HG03432 (cell line): ENCODE measurements at regions not wholly inside any gene's neighbourhood (a gene's known extent, or its start where the extent isn't known, plus 50 kb on each side); places are given as distances from the start of the nearest gene placed in this dataset.
"Not testable (repeated sequence)": the region's sequence is repeated elsewhere in the genome, so short reads cannot be mapped to it uniquely, and the experiment has no call there.

ENCODE experiments used
- ATAC-seq: cut with Tn5 transposase; IDR thresholded peaks from one replicate; pipeline ENCODE4 v1.9.1; 2021; ENCODE audit warnings: mild to moderate bottlenecking, moderate library complexity; ENCODE audit not compliant: unreplicated experiment

DNA sequence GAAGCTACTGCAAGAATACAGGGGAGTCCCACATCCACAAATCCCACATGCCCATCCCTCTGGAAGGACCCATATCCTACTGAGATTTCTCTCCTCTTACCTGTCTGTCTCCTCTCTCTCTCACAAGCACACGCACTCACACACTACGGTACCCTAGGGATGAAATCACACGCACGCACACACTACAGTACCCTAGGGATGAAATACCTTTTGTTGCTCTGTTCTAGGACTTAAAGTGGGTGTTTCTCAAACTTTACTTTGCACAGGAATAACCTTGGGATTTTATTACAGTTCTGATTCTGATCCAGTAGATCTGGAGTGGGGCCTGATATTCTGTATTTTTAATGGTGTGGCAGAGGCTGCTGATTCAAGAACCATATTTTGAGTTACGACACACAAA lies 622.2 kb upstream of the ZNF385D start:
- no peak for ATAC-seq

DNA sequence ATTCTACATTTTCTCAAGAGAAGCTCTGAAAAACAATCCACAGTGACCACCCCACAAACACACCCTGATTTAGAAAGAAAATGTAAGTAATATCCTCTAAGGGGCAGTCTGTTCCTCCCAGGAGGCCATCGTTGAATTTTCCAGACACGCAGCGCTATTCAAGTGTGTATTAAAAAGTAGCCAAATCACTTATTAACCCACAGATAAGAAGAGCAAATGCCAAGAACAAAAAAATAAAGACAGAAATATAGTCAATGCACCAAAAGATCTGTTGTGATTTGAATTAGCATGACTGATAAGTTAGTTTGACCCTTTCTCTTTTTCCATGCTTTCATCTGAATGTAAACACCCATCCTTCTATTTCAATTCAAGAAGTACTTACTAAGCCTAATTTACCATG lies 622.8 kb upstream of the ZNF385D start:
- no peak for ATAC-seq

DNA sequence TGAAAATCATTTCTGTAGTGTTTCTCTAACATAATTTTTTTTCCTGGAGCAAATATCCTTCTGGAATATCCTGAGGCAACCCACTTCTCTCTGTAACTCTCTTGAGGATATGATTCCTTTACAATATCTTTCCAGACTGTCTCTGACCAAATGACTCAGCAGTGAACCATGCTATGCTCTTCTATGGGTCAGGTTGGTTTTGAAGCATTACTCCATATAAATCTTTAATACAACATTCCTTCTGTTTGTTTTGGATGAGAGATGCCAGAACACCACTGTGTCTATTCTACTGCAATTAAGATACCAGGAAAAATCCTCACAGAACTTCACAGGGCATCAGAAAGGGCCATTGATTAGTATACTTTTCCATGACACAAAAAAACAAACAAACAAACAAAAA lies 626.4 kb upstream of the ZNF385D start:
- no peak for ATAC-seq

DNA sequence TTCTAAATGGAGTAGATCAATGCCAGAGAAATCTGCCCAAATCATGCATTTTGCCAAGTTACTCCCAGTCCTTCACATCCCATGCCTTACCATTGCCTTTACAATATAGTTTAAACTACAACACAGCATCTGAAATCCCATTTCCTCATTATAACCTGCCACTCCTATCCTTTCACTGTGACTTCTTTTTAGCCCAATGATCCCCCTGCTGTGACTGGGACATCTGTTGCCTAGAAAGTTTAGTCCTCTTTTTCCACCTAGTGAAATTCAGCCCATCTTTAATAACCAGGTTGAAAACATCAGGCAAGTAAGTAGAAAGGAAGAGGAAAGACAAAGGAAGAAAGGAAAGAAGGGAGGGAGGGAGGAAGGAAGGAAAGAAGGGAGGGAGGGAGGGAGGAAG lies 627.9 kb upstream of the ZNF385D start:
- ATAC-seq: no peak

DNA sequence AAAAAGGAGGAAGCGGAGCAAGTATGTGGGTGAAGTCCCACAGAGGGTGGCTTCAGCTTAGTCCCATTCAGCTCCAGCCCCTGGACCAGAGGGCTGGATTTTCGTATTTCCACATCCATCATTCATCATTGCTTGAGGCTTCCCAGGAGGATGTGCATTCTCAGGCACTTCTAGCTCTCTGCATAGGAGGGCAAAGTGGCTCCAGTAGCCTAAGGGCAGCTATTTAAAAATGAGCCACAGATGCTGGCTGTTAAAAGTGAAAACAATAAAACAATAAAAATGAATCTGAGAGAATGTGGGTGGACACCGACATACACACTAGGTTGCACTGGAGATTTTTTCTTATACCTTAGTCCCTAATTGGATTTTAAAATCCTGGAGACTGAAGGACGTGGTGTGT lies 629.2 kb upstream of the ZNF385D start:
- ATAC-seq: no peak

DNA sequence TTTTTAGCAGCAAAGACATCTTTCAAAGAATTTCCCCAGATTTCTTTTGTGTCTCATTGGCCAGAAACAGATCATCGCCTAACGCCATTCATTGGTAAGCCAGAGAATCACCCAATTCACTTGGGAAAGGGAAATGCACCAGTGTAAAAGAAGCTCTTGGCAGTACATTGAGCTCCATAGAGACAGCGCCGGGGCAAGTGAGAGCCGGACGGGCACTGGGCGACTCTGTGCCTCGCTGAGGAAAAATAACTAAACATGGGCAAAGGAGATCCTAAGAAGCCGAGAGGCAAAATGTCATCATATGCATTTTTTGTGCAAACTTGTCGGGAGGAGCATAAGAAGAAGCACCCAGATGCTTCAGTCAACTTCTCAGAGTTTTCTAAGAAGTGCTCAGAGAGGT lies 630.6 kb upstream of the ZNF385D start:
- not testable (repeated sequence) for ATAC-seq

DNA sequence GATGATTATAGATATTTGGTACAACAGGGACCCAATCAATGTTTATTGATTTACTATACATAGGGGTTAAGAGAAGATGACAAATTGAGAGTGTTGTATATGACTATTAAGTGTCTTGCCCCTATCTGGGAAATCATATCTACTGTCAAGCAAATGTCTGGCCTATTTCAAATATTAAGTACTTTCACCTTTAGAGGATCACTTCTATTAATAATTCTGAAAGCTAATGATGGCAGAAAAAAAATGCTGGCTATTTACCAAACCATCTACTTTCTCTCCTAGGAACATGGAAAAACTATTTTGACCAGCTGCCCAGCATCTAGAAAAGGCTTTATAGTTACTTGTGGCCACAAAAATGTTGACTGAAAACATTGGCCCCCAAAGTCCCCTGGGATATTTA lies 632.3 kb upstream of the ZNF385D start:
- no peak for ATAC-seq

DNA sequence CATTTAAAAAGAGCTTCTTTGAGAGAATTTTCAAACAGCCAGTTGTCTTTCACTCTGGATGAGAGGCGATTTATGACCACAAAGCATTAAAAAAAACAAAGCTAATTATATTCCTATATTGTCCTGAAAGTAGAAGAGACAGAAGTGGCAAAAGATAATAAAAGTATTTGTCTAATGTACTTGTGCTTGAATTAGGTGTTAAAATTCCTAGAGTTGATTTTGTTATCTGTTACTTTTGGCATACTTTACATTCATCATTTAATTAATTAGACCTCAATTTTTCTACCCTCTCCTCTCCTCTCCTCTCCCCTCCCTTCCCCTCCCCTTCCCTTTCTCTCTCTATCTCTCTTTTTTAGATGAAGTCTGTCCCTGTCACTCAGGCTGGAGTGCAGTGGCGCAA lies 635.1 kb upstream of the ZNF385D start:
- no peak for ATAC-seq

DNA sequence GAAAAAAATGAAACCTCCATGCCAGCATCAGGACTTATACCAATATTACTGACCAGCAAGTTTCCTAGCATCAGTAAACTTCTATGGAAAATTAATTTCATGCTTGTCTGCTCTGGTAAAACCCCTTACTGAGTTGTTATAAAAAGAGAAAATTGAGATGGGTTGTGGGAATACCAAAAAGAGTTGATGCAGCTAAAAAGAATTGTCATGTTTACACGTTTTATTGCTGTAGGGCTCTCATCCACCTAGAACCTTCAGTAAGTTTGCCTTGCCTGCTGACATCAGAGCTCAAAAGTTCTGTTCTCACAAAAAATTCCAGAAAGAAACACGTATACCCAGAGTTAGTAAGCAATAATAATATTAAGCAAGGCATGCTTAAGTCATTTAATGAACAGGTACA lies 641.3 kb upstream of the ZNF385D start:
- no peak for ATAC-seq

DNA sequence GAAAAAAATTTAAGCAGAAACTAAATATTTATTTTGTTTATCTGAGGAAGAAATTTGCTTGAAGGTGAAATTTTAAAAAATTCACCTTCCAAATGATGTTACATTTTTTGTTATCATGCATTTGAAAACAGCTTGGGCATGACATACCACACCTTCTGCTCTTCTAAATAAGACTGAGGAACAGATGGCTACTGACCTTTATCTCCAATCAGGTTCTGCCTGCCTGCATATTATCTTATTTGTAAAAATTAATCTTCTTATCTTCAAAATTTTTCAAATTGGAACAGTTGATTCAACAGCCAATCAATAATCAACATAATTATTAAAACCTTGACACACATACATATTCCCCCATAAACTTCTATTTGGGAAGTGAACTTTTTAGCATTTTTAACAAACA lies 641.8 kb upstream of the ZNF385D start:
- no peak for ATAC-seq

DNA sequence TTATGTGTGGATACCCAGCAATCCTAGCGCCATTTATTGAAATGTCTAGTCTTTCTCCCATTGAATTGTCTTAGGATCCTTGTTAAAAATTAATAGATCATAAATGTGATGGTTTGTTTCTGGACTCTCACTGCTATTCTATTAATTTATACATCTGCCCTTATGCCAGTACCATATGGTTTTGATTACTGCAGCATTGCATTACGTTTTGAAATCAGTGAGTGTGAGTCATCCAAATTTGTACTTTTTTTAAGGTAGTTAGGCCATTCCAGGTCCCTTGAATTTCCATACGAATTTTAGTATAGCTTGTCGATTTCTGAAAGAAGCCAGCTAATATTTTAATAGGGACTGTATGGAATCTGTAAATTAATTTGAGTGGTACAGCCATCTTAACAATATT lies 648.6 kb upstream of the ZNF385D start:
- no peak for ATAC-seq

DNA sequence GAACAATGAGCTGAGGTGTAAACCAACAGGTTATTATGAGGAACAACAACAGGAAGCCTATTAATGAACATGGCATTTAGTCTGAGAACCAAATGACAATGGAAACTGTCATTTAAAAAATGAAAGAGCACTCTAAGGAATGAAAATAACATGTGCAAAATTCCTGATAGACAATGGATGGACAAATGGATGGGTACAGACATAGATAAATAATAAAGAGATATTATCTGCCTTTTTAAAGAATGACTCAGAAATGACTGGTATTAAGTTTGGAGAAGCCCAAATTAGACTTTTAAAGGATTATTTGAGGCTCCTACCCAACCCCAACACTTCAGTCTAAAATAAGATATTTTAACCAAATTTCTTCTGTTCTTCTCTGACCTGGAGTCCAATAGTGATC lies 650.5 kb upstream of the ZNF385D start:
- ATAC-seq: no peak

DNA sequence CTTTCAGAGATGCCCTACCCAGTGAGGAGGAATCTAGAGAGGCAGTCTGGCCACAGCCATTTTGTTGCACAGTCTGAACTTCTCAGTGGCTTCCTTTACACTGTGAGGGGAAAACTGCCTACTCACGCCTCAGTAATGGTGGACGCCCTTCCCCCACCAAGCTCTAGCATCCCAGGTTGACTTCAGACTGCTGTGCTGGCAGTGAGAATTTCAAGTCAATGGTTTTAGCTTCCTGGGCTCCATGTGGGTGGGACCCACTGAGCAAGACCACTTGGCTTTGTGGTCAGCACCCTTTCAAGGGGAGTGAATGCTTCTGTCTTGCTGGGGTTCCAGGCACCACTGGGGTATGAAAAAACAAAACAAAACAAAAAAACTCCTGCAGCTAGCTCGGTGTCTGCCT lies 663.2 kb upstream of the ZNF385D start:
- ATAC-seq: no peak

DNA sequence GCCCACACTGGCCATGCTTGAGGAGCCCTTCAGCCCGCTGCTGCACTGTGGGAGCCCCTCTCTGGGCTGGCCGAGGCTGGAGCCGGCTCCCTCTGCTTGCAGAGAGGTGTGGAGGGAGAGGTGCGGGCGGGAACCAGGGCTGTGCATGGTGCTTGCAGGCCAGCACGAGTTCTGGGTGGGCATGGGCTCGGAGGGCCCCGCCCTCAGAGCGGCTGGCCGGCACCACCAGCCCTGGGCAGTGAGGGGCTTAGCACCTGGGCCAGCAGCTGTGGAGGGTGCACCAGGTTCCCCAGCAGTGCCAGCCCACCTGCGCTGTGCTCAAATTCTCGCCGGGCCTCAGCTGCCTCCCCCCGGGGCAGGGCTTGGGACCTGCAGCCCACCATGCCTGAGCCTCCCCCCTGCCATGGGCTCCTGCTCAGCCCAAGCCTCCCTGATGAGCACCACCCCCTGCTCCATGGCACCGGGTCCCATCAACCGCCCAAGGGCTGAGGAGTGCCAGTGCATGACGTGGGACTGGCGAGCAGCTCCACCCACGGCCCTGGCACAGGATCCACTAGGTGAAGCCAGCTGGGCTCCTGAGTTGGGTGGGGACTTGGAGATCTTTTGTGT lies 665.9 kb upstream of the ZNF385D start:
- ATAC-seq: not testable (repeated sequence)

DNA sequence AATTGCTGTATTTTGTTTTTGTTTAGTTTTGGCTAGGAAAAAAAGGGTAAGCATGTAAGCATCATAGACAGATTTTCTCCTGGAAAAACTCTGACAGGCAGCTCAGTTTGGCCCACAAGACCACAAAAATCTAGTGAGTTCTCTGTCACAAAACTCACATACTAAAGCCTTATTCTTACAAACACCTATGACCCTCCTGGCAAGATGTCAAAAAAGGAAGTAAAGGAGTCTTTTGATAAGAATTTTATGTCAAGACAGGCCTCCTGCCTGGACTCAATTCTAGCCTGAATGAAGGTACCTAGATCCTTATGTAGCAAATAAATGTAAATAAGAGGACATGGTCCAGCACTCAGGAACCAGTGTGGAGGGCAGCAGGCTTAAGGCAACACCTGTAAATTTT lies 668.3 kb upstream of the ZNF385D start:
- no peak for ATAC-seq

DNA sequence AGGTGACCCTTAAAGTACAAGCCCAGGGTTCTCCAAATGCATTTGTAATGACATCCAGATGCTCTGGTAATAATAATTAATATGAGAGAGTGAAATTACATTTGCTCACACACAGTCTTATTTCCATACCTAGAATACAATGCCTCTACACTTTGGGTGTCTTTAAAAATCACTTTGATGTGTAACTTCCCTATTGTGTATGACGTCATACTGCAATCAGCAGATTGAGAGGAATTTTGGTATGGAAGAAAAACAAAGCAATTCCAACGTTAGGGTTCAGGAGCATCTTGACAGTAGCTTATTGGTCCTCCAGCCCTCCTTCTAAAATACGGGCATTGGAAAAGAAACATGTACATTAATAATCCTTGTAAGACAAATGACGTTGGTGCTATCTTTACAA lies 670.6 kb upstream of the ZNF385D start:
- no peak for ATAC-seq

DNA sequence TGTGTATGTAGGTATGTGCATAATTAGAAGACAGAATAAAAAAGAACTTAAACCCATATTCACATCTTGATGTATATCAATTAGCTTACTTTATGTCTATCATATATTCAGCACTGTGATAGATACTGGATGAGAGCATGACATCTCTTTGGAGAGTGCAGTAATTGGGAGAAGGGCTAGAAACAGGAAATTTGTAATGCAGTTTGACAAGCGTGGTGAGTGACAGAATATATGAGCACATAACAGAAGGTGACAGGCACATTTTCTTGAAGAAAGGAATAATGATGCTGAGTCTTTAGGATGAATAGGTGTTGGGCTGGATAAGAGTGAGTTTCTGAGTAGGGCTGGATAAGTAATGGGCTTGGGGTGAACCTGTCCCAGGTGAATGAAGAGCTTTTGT lies 680.3 kb upstream of the ZNF385D start:
- no peak for ATAC-seq

DNA sequence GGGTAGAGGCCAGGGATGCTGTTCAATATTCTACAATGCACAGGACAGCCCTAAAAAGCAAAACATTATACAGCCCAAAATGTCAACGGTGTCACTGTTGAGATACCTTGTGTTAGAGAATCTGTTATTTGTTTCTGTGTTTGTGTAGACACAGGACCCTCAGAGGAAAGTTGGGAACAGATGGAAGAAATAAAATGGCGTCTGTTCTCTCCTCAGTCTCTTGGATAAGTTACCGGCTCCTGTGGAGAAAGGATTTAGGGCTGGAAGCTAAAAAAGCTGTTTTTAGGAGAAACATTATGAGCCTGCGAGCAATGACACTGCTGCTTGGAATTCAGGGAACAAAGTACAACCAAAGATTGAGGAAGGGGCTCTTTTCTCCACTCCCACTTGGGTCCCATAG lies 688.6 kb upstream of the ZNF385D start:
- no peak for ATAC-seq

DNA sequence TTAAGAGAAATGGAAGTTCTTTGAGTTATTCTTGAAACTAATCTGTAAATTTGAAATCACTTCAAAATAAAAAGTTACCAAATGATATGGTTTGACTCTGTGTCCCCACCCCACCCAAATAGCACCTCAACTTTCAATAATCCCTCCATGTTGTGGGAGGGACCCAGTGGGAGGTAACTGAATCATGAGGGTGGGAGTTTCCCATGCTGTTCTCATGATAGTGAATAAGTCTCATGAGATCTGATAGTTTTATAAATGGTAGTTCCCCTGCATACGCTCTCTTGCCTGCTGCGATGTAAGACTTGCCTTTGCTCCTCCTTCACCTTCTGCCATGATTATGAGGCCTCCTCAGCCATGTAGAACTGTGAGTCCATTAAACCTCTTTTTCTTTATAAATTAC lies 690.7 kb upstream of the ZNF385D start:
- no peak for ATAC-seq

DNA sequence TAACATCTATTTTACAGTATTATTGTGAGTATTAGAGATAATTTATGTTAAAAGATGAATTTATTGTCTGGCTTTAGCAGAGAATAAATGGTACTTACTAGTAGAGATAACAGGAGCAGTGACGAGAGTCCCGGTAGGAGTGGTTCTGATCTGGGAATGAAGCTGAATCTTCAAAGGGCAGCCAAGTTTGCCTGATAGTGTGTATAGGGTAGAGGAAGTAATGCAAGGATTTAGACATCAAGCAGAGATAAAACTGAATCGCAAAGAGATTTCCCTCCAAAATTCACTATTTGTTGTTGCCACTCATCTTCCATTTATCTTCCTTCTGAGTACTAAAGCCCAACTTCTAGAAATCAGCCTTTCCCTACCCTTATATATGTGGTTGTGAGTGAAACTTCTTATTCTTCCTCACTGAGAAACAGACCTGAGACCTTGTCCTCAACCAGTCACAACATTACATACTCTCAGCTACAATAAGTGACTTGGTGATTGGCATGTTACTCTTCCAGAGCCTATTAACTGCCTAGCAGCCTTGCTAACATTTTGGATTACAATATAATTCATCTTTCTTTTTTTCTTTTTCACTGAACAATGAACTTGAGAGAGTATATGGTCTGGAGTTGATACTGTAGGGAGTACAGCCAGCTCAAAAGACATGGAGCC lies 692.7 kb upstream of the ZNF385D start:
- no peak for ATAC-seq

DNA sequence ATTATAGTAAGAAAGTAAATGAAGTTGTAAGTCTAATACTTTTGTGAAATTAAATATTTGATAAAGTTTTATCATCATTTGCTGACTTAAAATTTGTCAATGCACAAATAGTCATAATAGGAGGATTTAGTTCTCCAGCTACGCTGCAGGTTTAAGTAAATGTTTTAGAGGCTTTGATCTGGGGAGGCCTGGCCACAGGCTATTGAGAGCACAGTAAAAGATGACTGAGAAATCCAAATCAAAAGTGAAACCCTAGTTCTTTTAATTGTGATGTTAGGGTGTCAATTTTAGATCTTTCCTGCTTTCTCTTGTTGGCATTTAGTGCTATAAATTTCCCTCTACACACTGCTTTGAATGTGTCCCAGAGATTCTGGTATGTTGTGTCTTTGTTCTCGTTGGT lies 694.3 kb upstream of the ZNF385D start:
- not testable (repeated sequence) for ATAC-seq

DNA sequence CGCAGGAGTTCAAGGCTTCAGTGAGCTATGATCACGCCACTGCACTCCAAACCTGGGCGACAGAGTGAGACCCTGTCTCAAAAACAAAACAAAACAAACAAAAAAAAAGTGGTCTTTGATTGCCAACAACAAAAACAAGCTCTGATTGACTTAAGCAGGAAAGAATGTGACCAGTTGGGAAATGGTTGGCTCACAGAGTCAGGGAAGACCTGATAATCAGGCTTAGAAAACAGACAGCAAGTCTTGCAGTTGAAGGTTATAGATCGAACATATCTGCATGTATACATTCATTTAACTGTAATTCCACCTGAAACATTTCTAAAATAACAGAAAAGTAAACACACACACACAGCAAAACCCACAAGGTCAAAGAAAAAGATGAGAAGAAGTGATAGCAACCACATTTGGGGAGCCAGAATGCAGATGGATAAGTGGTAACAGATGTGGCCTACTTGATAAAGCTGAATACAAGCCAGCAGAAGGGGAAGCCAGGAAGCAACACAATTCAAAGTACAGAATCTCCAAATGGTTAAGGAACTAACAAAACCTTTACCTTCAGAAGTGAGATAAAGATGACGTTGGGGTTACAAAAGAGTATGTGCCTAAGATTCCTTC lies 699.9 kb upstream of the ZNF385D start:
- ATAC-seq: no peak

DNA sequence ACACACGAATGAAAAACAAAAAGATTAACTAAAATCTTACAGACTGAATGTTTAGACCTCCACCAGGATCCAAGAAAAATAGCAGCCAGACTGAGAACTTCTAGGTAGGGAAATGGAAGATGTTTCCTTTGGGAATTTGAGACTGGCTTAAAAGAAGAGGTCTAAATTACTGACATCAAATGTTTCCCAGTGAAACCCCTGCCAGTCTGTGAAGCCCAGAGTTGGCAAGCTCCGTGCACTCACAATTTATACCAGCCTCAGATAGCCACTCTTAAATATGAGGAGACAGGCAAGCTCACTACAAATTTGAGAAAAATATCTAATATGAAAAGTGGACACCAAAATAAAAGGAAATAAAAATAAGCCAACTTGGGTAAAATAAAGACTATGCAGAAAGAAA lies 700.5 kb upstream of the ZNF385D start:
- ATAC-seq: no peak
